ENCODE measurements at regions not wholly inside any gene's neighbourhood (a gene's known extent, or its start where the extent isn't known, plus 50 kb on each side); places are given as distances from the start of the nearest gene placed in this dataset.

DNA sequence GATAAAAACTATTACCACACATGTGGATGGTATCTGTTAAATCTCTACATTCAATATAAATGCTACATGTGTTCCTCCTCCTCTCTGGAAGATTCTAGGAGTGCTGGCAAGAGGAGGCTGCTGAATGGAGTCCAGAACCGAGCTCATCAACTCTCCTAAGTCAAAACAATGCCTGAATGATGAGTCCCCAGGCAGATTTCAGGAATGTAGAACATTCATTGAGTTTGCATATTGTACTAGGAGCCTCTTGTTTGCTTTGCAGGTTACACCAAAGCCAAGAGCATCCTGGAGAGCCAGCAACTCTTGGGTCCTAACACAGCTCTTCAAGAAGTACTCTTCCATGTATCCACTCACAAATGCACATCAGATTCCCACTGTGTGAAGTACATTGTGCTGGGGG lies 117.6 kb upstream of the UST start:
- TF ChIP-seq ZBTB7A (IDR thresholded peaks at IDR 0.05; ENCODE audit: low read depth) = no peak

DNA sequence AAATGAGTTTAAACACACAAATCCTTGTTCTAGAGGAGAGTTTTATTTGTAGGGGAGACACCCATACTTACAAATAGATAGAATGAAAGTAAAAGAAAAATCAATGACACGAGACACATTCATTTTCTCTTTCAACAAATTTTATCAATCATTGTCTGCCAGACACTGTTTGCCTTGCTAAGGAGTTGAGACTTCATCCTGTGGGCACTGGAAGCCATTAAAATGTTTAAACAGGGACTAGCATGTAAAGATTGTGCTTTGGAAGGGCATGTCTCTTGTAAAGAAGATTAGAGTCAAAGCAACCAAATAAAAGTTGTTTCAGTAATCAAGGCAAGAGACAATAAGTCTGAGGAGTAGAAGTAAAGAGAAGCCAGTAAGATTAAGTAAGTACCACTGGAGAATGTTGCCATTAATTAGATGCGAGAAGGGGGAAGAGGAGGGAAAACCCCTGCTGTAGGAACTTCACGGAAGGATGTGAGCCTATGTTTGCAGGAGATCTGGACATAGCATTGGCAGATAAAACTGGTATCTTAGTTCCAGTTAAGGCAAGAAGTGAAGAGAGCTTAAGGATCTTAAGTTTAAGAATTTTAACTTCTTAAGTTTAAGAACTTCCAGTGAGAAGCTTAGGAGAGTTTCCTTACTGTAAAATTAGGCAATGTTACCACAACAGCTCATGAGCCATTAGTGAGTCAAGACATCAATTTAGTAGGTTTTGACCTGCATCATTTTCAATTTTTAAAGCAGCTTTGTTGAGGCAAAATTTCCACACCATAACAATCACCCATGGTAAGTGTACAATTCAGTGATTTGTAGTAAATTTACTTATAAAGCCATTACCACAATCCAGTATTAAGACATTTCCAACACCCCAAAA lies 117.0 kb upstream of the UST start:
- no peak for TF ChIP-seq TEAD4 (IDR thresholded peaks at IDR 0.05)
- no peak for TF ChIP-seq TAF1 (IDR thresholded peaks at IDR 0.05; ENCODE audit: low read depth)
- TF ChIP-seq NFIC (IDR thresholded peaks at IDR 0.05) = no peak
- TF ChIP-seq RAD21 (IDR thresholded peaks at IDR 0.05; ENCODE audit: low read depth) = no peak
- no peak for TF ChIP-seq TCF12 (IDR thresholded peaks at IDR 0.05; ENCODE audit: low read depth)
- TF ChIP-seq, protein P1, sequence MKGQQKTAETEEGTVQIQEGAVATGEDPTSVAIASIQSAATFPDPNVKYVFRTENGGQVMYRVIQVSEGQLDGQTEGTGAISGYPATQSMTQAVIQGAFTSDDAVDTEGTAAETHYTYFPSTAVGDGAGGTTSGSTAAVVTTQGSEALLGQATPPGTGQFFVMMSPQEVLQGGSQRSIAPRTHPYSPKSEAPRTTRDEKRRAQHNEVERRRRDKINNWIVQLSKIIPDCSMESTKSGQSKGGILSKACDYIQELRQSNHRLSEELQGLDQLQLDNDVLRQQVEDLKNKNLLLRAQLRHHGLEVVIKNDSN (IDR thresholded peaks at IDR 0.05) = no peak
- TF ChIP-seq CEBPB (IDR thresholded peaks at IDR 0.05) = no peak
- TF ChIP-seq, protein P2, sequence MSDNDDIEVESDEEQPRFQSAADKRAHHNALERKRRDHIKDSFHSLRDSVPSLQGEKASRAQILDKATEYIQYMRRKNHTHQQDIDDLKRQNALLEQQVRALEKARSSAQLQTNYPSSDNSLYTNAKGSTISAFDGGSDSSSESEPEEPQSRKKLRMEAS (IDR thresholded peaks at IDR 0.05) = no peak
- TF ChIP-seq EP300 (IDR thresholded peaks at IDR 0.05; ENCODE audit: borderline replicate concordance) = no peak
- TF ChIP-seq, protein P3, sequence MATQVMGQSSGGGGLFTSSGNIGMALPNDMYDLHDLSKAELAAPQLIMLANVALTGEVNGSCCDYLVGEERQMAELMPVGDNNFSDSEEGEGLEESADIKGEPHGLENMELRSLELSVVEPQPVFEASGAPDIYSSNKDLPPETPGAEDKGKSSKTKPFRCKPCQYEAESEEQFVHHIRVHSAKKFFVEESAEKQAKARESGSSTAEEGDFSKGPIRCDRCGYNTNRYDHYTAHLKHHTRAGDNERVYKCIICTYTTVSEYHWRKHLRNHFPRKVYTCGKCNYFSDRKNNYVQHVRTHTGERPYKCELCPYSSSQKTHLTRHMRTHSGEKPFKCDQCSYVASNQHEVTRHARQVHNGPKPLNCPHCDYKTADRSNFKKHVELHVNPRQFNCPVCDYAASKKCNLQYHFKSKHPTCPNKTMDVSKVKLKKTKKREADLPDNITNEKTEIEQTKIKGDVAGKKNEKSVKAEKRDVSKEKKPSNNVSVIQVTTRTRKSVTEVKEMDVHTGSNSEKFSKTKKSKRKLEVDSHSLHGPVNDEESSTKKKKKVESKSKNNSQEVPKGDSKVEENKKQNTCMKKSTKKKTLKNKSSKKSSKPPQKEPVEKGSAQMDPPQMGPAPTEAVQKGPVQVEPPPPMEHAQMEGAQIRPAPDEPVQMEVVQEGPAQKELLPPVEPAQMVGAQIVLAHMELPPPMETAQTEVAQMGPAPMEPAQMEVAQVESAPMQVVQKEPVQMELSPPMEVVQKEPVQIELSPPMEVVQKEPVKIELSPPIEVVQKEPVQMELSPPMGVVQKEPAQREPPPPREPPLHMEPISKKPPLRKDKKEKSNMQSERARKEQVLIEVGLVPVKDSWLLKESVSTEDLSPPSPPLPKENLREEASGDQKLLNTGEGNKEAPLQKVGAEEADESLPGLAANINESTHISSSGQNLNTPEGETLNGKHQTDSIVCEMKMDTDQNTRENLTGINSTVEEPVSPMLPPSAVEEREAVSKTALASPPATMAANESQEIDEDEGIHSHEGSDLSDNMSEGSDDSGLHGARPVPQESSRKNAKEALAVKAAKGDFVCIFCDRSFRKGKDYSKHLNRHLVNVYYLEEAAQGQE (IDR thresholded peaks at IDR 0.05; ENCODE audit: low read depth) = no peak
- no peak for TF ChIP-seq CREB1 (IDR thresholded peaks at IDR 0.05; ENCODE audit: low read depth)
- no peak for TF ChIP-seq FOXM1 (IDR thresholded peaks at IDR 0.05; ENCODE audit: borderline replicate concordance, low read depth)
- no peak for TF ChIP-seq YY1 (IDR thresholded peaks at IDR 0.05; ENCODE audit: low read depth)
- no peak for TF ChIP-seq EGR1 (IDR thresholded peaks at IDR 0.05)
- no peak for TF ChIP-seq ZBTB7A (IDR thresholded peaks at IDR 0.05; ENCODE audit: low read depth)

DNA sequence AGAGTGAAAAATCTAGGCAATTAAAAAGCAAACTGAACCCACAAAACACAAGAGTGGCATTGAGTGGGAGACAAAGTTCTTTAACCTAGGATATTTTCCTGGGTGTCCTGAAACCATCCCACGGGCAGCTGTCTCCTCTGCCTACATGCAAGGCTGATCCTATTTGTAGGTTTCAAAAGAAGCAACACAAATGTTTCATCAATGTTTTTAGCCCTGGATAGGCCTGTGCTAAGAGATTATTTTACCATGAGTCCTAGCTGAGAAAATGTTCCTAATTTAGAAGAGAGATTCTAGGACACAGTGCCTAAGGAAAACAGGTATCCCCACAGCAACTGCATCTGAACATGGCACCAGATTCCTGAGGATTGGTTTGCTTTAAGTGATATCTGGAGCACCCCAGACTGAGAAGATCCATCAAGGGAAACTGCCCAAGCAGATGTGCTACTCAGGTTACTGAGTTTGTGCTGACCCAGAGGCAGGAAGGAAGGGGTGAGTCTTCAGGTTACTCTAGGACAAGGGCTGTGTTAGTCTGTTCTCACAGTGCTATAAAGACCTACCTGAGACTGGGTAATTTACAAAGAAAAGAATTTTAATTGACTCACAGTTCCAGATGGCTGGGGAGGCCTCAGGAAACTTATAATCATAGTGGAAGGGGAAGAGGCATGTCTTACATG lies 111.6 kb upstream of the UST start:
- TF ChIP-seq ZBTB7A (IDR thresholded peaks at IDR 0.05; ENCODE audit: low read depth) = no peak
- TF ChIP-seq, protein P3 (IDR thresholded peaks at IDR 0.05; ENCODE audit: low read depth) = no peak
- no peak for TF ChIP-seq CREB1 (IDR thresholded peaks at IDR 0.05; ENCODE audit: low read depth)
- no peak for TF ChIP-seq YY1 (IDR thresholded peaks at IDR 0.05; ENCODE audit: low read depth)
- no peak for TF ChIP-seq TCF12 (IDR thresholded peaks at IDR 0.05; ENCODE audit: low read depth)
- no peak for TF ChIP-seq CEBPB (IDR thresholded peaks at IDR 0.05)
- TF ChIP-seq TAF1 (IDR thresholded peaks at IDR 0.05; ENCODE audit: low read depth) = no peak
- no peak for TF ChIP-seq EGR1 (IDR thresholded peaks at IDR 0.05)
- TF ChIP-seq EP300 (IDR thresholded peaks at IDR 0.05; ENCODE audit: borderline replicate concordance) = no peak
- no peak for TF ChIP-seq TEAD4 (IDR thresholded peaks at IDR 0.05)
- no peak for TF ChIP-seq NFIC (IDR thresholded peaks at IDR 0.05)
- TF ChIP-seq RAD21 (IDR thresholded peaks at IDR 0.05; ENCODE audit: low read depth) = no peak
- TF ChIP-seq, protein P2 (IDR thresholded peaks at IDR 0.05) = no peak
- TF ChIP-seq FOXM1 (IDR thresholded peaks at IDR 0.05; ENCODE audit: borderline replicate concordance, low read depth) = no peak
- TF ChIP-seq, protein P1 (IDR thresholded peaks at IDR 0.05) = no peak

DNA sequence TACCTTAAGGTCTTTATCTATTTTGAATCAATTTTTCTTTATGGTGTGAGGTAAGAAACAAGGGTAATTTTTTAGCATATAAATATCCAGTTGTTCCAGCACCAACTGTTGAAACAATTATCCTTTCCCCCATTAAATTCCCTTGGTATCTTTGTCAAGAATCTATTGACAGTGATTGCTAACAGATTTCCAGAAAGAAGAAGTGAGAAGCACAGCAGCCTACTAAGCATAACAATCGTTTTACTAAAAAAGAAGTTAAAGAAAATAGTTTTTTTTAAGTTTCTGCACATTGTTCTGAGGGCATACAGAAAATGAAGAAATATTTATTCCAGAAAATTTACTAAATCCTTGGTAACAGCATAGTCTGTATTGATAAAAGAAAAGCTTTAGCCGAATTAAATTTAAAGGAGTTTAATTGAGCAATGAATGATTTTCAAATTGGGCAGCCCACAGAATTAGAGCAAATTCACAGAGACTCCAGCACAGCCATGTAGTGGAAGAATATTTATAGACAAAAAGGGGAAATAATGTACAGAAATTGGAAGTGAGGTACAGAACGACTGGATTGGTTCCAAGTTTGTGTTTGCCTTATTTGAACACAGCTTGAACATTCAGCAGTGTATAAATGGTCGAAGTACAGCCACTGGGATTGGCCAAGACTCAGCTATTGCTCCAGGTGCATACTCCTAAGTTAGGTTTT lies 97.9 kb upstream of the UST start:
- TF ChIP-seq, protein P1 (IDR thresholded peaks at IDR 0.05) = no peak
- no peak for TF ChIP-seq TCF12 (IDR thresholded peaks at IDR 0.05; ENCODE audit: low read depth)
- TF ChIP-seq EGR1 (IDR thresholded peaks at IDR 0.05) = no peak
- TF ChIP-seq, protein P2 (IDR thresholded peaks at IDR 0.05) = no peak
